HuH-7 (cell line): ENCODE measurements at regions not wholly inside any gene's neighbourhood (a gene's known extent, or its start where the extent isn't known, plus 50 kb on each side); places are given as distances from the start of the nearest gene placed in this dataset.
"Not testable (repeated sequence)": the region's sequence is repeated elsewhere in the genome, so short reads cannot be mapped to it uniquely, and the experiment has no call there.

ENCODE experiments used
- DNase-seq: peaks from one replicate; pipeline ENCODE4 v3.0.0; 2011; ENCODE audit warnings: low spot score

DNA sequence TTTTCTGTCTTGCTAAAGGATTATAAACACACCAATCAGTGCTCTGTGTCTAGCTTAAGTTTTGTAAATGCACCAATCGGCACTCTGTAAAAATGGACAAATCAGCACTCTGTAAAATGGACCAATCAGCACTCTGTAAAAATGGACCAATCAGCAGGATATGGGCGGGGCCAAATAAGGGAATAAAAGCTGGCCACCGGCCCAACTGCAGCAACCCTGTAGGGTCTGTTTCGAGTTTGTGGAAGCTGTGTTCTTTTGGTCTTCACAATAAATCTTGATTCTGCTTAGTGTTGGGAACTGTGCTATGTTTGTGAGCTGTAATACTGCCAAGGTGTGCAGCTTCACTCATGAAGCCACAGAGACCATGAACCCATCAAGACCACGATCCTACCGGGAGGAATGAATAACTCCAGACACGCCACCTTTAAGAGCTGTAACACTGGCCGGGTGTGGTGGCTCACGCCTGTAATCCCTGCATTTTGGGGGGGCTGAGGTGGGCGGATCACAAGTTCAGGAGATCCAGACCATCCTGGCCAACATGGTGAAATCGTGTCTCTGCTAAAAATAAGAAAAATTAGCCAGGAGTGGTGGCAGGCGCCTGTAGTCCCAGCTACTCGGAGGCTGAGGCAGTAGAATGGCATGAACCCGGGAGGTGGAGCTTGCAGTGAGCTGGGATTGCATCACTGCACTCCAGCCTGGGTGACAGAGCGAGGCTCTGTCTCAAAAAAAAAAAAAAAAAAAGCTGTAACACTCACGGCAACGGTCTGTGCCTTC is 133.0 kb upstream of the GDF10 start:
- DNase-seq = not testable (repeated sequence)

DNA sequence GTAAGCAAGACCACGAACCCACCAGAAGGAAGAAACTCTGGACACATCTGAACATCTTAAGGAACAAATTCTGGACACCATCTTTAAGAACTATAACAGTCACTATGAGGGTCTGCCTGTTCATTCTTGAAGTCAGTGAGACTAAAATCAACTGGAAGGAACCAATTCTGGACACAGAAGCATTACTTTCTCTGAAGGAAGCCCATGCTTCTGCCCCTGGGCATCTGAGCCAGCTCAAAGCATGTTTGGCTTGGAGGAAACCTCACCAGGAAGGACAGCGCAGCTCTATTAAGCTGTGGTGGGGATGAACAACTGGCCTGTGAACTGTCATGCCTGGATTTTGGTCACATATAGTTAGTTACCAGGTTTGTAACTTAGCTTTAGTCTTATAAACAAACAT is 132.4 kb upstream of the GDF10 start:
- DNase-seq = no peak

DNA sequence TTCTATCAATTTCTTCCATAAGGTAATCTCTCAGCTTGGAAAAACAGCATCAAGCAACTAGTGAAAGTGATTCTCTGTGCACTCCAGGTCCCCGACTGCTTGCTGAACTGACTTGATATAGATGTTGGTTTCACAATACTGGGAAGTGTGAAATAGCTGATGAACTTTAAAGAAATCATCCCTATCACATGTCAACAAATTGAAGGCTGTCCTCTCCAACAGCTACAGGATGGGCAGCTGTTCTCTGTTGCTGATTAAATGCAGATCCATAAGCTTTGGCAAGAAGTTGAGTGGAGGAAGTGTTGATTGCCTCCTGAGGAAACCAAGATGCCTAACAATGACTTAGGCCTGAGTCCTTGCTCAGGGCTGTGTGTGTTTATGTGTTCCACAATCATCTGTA is 130.4 kb upstream of the GDF10 start:
- DNase-seq = no peak

DNA sequence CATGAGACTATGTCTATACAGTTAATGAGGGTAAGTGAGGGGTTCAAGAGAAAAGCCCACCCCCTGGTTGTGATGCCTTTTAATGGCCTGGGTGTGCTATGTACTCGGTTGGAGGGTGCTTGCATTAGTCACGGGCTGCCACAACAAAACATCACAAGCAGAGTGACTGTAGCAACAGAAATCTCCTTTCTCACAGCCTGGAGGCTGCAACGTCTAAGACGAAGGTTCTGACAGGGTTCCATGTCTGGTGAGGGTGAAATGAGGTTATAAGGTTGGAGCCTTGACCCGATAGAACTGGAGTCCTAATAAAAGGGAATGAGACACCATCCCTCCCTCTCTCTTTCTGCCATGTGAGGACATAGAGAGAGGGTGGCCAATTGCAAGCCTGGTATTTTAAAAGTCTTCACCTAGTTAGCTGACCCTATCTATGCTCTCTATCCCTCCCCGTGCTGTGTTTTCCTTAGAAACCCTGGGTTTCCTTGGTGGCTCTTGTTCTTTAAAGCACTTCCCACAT is 126.0 kb upstream of the GDF10 start:
- DNase-seq = no peak

DNA sequence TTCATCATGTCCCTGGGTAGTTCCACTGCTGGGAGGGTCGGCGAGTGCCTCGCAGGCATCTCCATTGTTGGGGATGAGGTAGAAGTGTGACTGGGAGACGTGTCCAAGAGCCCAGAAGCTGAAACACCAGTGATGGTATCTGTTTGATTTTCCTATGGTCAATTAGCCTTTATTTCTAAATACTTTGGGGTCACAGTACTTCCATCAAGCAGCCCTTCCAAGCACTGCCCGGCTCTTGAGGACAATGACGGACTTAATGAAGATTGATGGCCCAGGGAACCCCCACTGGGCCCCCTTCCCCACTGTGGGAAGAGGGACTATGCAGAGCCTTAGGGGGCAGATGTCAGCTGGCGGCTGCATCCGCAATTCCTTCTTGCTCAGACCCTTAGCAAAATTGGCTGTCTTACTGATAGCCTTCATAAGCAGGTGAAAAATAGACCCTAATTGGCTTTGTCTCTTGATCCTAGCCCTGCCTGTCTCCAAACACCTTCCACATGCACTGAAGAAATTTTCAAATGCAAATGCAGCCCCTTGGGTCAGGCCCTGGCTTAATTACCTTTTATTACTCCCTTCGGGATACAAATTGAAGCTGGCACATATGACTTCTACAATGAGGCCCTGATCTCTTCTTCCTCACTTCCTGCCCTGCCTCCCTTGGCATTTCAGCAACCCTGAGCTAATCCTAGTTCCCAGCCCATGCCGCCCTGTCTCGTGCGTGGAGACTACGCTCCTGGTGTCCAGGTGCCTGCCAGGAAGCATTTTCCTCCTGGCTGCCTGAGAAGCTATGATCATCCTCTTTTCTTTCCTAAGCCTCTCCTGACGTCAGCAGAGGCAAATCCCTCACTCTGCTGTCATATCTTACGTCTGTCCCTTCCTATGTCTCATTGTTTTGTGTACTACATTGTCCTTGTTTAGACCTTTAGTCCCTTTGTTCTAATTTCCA is 124.5 kb upstream of the GDF10 start:
- no peak for DNase-seq

DNA sequence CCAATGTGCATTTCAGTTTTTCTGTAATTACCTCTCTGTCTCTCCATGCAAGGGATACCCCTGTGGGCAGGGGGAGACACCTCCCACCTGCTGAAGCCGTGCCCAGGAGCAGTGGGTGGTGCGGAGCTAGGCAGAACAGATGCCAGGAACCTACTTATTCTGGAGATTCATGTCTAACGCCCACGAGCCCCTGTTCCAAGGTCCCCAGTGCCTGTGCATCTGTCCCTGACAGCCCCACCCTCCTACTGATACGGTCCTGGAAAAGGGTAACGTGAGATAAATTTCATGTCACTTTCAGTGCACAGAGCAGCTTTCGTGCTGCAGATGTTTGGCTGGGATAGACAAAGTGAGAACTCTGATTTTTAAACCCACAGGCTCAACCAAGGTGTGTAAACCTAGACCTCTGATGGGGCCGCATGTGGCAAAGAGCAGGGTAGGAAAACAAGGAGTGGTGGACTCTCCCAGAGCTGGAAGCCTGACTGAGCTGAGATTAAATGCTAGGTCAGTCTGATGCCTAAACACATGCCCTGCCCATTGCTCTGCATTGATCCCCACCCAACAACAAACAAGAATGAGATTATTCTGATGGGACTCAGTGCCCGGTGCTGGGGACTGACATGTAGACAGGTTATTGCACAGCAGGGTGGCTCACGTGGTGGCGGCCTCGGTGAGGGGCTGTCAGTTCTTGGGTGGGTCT is 123.6 kb upstream of the GDF10 start:
- no peak for DNase-seq

DNA sequence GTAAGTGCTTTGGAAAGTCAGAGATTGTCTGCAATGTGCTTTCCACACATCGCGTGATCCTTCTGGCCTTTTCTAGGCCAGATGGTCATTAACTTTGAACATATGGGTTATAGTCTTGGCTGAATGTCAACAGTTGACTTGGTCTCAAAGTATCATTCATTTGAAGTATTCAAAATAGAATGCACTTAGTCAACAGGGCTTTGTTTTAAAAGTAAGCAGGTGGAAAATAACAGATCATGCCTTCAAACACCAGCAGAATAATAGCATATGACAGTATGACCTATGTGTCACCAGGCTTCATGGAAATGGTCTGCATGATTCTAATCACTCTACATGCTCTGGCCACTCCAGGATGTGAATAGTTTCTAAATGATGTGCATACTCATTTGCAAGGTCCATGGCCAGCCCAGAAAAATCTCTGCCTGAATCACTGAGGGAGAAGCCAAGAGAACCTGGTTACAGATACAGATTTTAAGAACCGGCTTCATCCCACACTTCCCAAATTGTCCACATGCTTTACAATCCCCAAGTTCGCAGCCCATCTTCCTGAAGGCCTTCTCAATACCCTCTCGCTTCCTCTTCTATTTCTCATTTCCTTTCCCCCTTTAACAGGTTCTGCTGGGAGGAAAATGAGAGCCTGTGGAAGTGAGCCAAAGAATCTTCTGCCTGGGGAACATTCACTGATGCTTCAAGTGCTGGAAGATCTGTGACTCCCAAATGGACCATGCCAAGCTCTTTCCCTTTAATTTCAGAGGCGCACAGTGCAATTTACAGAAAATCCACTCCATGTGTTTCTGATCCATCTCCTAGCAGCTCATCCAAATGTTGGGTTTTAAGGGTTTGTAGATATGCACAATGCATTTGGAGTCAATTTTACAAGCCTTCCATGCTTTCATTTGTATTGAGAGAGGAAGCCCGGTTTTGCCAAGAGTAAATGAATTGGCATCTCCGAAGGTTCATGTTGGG is 122.8 kb upstream of the GDF10 start:
- DNase-seq = no peak

DNA sequence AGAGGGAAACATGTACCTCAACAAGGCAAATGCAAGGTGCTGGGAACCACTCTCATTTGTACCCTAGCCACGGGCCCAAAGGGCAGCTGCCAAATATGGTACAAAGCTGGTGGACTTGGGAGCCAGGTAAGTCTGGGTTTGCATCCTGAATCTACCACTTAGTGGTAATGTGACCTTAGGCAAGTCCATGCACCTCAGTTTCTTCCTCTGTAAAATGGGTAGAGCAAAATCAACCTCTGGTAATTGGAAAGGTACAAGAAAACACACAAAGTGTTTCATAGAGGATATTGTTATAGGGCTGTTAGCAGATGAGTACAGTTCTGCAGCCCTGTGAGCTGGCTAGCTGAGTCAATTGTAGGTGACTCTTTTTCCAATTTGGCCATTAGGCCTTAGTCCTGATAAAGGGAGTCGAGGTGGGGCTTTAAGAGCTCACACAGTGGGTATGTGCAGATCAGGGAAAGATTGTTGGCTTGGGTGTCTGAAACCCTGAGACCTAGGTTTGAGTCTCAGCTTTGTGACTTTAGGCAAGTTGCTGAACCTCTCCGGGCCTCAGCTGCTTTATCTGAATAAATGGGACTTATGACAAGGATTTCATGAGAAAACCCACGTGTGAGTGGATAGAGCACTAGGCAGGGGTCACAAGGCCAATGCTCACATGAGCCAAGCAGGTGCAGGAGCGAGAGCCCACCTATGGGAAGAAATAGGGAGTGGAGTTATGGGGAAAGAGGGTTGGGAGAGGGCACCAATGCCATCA is 121.3 kb upstream of the GDF10 start:
- DNase-seq = no peak

DNA sequence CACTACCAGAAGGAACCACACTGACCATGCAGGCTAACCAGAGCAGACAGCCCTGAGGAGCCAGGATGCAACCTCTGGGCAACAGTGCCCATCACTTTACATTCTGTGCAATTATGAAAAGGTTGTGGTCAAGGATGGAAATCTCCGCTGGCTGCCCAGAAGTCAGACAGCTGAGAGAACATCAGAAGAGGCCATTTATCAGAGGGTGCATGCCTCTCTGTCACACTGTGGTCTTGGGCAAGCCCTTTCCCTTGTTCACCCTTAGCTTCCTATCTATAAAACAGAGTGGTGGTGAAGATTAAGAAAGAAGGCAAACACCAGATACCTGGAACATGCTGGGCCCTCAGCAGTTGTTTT is 120.7 kb upstream of the GDF10 start:
- no peak for DNase-seq

DNA sequence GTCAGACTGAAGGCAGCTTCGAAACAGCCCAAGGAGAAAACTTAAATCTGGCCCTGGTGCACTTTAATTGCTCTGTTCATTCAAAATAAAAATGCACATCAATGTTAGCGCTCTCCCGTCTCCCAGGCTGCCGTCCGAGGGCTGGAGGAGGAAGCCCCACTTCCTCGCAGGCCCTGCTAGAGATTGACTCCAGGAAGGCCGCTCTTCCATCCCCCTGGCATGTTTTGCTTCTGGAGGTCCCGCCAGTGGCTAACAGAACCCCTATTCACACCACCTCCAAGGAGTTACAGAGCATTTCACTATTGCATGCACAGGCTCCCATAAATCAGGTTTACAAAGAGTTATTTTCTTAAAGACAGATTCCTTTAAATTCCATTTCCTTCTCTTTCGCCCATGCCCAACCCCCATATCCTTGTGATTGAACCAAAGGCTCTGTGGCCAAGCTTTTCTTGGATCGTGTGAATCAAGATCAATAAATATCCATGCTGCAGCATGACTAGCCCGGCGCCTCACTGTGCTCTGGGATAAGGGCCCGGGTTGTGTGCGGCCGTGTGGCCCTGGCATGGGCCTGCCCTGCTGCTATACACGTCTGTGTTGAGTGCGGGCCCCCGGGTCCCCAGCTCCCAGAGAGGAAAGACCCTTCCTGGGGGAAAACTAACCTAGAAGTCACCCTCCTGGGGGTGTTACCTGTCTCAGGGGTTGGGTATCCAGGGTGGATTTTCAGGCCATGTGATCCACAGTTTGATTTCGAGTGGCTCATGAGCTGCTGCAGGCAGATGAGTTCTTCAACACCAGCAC is 118.7 kb upstream of the GDF10 start:
- no peak for DNase-seq

DNA sequence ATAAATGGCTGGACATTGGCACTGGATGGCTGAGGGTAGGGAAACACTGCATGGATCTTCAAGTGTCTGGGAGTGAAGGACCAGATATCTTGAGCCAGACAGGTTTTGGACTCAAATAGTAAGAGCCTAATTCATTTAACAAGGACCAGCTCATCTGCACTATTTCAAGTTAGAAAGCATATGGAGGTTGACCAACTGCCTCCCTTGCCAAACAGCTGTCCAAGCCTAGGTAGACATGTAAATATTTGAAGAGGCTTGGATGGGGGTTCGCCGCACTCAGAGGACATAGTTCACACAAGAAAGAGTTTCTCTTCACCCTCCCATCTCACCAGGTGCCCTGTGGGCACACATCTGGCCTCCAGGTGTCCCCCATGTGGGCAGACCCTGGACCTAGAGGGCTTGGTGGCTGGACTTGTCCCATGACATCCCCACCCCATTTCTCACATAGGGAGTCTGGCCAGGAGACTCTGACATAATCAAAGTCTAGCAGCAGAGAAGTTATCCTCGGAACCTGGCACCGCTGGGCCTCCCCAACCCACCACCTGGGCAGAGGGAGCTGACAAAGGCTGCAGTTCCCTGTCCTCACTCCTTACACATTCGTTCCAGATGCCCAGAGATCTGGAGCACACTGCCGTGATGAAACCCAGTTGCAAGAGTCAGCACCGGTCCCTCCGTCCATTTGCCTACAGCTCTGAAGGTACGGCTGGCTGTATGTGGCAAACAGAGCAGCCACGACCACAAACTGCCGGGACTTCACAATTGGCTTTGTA is 116.9 kb upstream of the GDF10 start:
- DNase-seq = no peak

DNA sequence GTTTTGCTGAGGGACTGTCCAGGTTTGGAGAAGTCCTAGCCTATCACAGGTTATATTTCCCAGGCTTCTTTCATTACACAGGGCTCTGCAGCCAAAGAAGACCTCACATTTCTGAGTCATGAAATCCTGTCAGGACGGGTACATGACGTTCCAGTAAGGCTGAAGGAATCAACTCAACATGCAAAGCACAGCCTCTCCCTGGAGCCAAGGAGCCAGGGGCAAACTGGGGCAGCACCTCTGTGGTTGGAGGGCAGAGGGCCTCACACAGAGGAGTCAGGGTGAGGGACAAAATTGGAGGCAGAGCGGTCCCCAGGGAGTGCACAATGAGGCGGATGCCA is 116.3 kb upstream of the GDF10 start:
- no peak for DNase-seq

DNA sequence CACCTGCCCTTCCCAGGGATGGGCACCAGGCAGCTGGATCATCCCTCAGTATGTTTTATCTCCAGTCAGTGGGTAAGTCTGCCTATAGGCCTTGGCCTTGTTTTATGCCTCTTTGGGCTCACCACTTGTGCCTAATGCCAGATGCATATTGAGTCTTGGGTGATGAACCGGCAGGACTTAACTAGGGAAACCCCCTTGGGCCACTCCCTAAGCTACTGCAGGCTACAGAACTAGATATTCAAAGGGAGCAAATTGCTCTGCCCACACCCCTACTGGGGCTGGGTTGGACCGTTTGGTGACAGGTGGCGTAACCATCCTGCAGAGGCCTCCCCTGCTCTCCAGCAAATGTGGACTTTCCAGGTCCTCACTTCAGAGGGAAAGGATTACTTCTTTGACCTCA is 115.7 kb upstream of the GDF10 start:
- no peak for DNase-seq

DNA sequence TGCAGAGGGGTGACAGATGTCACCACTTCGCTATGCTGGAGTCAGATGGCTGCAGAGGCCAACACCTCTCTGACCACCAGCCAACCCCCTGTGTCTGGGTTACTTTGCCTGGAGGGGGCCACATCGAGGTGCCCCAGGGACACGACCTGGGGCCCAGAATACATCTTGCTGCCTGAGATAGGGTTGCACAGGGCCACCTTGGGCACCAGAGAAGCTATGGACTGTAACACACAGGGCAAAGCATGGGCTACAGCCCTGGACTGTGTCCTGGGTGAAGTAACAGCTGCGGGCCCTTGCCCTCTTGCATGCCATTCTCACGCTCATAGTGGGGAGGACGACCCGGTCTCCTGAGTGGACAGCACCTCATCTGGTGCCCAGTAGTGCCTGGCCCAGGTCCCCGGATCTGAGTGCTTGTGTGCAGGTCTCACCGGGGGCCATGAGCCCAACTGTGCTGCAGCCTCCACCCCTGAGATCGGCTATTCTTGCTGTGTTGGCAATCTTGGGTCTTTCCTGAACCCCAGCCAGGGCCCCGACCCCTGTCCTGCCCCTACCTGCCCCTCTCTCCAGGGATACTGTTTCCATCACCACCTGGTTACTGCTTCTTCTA is 115.2 kb upstream of the GDF10 start:
- DNase-seq = no peak

DNA sequence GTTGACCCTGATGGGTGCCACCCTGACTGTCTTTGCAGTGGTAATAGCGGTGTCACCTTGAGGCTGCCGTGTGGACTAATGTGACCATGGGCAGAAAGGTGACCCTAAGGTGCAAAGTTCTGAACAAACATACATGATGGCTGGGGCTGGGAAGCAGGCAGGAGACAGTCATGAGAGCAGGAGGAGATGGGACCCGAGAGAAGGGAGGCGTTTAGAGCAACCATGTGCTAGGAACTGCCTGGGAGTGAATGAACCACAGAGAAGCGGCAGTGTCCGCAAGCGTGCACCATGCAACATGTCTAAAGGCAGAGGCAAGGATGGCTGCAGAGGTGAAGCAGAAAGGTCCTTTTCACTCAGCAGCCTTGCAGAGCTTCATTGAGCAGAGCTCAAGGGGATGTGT is 113.1 kb upstream of the GDF10 start:
- DNase-seq = no peak

DNA sequence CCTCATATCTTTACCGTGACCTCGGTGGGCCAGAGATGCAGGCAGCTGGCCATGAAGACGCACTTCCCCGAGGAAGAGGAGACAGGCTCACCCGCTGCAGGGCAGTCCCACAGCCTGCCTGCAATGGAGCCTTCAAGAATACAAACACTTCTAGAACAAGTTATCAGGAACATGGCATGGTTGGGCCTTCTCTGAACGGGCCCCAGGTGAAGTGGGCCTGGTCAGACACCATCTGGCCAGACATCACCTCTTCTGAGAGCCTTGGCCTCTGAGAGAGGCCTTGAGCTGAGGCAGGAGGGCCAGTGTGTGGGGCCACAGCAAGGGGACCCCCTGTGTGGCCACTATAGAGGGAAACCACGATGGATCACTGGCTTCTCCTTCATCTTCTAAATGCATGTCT is 112.4 kb upstream of the GDF10 start:
- no peak for DNase-seq

DNA sequence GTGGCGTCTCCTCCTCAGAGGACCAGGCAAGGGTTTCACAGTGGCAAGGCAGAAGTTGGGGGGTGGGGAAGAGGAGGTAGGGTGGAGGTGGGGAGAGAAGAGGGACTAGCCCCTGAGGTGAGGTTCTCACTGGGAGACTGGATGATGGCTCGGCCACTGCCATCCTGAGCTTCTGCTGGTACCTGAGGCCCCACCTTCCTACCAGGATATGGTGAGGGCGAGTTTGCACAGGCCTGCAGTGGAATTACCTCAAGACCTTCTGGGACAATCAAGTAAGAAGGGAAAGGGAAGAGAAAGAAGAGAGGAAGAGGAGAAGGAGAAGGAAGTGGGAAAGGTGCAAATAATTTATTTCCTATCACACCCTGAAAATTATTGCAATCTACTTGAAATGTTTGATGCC is 111.8 kb upstream of the GDF10 start:
- DNase-seq = no peak

DNA sequence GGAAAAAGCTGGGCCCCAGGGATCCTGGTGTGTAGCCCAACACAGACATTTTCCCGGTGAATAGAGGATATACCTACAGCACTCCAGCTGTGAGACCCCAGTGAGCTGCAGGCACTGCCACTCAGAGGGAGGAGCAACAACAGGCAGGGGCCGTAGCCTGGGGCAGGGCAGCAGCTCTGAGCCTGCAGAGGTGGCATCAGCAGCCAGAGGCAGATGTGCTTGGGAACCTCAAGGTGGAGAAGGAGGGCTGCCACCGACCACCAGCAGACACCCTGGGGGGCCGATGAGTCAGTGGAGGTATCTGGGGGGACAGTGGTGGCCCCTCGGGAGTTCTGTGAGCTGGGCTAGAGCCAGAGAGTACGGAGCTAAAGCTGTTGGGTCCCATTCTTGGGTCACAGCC is 110.2 kb upstream of the GDF10 start:
- no peak for DNase-seq

DNA sequence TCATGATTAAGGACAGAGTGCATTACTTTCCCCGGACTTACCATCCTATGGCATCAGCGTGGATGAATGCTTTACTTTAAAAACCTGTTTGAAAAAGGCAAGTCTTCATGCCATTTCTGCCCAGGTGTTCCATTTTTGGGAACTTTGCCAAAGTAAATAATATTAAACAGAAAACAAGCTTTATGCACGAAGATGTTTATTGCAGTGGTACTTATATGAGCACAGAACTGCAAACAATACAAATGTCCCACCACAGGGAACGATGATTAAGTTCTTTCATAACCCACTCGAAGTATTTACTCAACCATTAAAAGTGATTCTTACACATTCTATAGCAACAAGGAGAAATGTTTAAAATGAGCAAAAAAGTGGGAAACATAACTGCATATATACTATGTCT is 109.7 kb upstream of the GDF10 start:
- no peak for DNase-seq
